ENCODE measurements at regions not wholly inside any gene's neighbourhood (a gene's known extent, or its start where the extent isn't known, plus 50 kb on each side); places are given as distances from the start of the nearest gene placed in this dataset.

- H4K20me1 ChIP-seq (replicated peaks in 1 of 2; ENCODE audit: control insufficient read depth in 1 of 2, insufficient read depth in 2 of 2, low read length in 2 of 2): no peaks in the 10 kb centered on the region
- no peaks in the 10 kb centered on the region for H3K23me2 ChIP-seq (ENCODE audit: low read depth, low read length)
- no peak overlapping the region for H2AFZ ChIP-seq (ENCODE audit: low read length)
- H2BK5ac ChIP-seq (ENCODE audit: low read depth, low read length): no peak overlapping the region
- H4K91ac ChIP-seq (replicated peaks; ENCODE audit: insufficient read length, low read length): no peak overlapping the region
- DNase-seq (ENCODE audit: low read depth in 1 of 2, low spot score in 2 of 2) (no peak), FAIRE-seq (no peak)
- H3K9ac ChIP-seq (replicated peaks in 1 of 4; ENCODE audit: extremely low read depth in 1 of 4, low read depth in 3 of 4, low read length in 3 of 4): no peak overlapping the region
- no peak overlapping the region for H2AK5ac ChIP-seq (ENCODE audit: low read depth, low read length)
- no peak overlapping the region for H2BK20ac ChIP-seq (ENCODE audit: low read length)
- no peak overlapping the region for H3K27ac ChIP-seq (ENCODE audit: low read depth, low read length)
- H3K79me1 ChIP-seq (ENCODE audit: low read depth, low read length): no peaks in the 10 kb centered on the region
- no peaks in the 10 kb centered on the region for H3K4me1 ChIP-seq (replicated peaks in 1 of 4; ENCODE audit: control insufficient read depth in 3 of 4, insufficient read depth in 4 of 4, low read length in 3 of 4)
- CTCF ChIA-PET (ENCODE audit: partially characterized antibody): no interaction called here
- H3K4me2 ChIP-seq (ENCODE audit: insufficient read depth in 1 of 2, low read depth in 2 of 2, low read length in 2 of 2): no peak overlapping the region
- H4K5ac ChIP-seq (ENCODE audit: insufficient read length, low read depth, low read length): no peak overlapping the region
- POLR2A ChIA-PET (ENCODE audit: partially characterized antibody): no interaction called here
- no peak overlapping the region for H3K14ac ChIP-seq (ENCODE audit: insufficient read length)
- no peak overlapping the region for H2BK15ac ChIP-seq (ENCODE audit: low read length)
- H3K4me3 ChIP-seq (ENCODE audit: extremely low read depth in 1 of 4, insufficient read depth in 2 of 4, low read depth in 3 of 4, low read length in 4 of 4): no peak overlapping the region
- 100% methylated on average over 1 of the region's 1 CpG; no CpG with 5 or more reads in 1 of the 2 experiments for WGBS, 2 experiments (ENCODE audit: extremely low coverage in 1 of 2, insufficient coverage in 1 of 2, insufficient read length in 1 of 2, insufficient replicate concordance in 2 of 2, low coverage in 1 of 2, low lambda C conversion rate in 2 of 2, missing lambda C conversion rate in 1 of 2)
- H3K79me2 ChIP-seq (ENCODE audit: control insufficient read depth in 1 of 2, insufficient read depth in 2 of 2, low read length in 2 of 2): no peaks in the 10 kb centered on the region
- H2BK120ac ChIP-seq (replicated peaks; ENCODE audit: low read depth, low read length): no peak overlapping the region
- H3K27me3 ChIP-seq (replicated peaks in 1 of 4; ENCODE audit: control insufficient read depth in 3 of 4, extremely low read depth in 1 of 4, insufficient read depth in 3 of 4, low read length in 3 of 4): peaks cover 0 to 1% (median 0%) of the 10 kb centered on the region in 4 experiments; a peak in 1 of 7 replicates
- H4K8ac ChIP-seq (ENCODE audit: extremely low read depth, insufficient read depth, low read length): no peak overlapping the region
- H3K9me3 ChIP-seq (ENCODE audit: insufficient read depth in 2 of 2, low read depth in 1 of 2, low read length in 1 of 2): peaks cover 4 to 5% of the 10 kb centered on the region in 2 experiments; a peak in 1 of 4 replicates
- H2BK12ac ChIP-seq (ENCODE audit: low read depth, low read length): no peak overlapping the region
- H3K23ac ChIP-seq (ENCODE audit: insufficient read length): no peak overlapping the region
- no peaks in the 10 kb centered on the region for H3K36me3 ChIP-seq (ENCODE audit: control insufficient read depth in 2 of 4, insufficient read depth in 4 of 4, low read length in 3 of 4)
- no peak overlapping the region for H3K18ac ChIP-seq (ENCODE audit: extremely low read depth, low read length)
- no peak overlapping the region for H3K56ac ChIP-seq (replicated peaks; ENCODE audit: insufficient read length, low read depth, low read length)
- no peak overlapping the region for H3K4ac ChIP-seq (replicated peaks; ENCODE audit: insufficient read length, low read depth, low read length)
- no peak for TF ChIP-seq RAD21 (IDR thresholded peaks at IDR 0.05 in 1 of 2, conservative IDR thresholded peaks at IDR 0.05 in 1 of 2; ENCODE audit: low read depth in 2 of 2, low read length in 2 of 2)
- no peak for TF ChIP-seq CHD2 (IDR thresholded peaks at IDR 0.05; ENCODE audit: low read length)
- no peak for TF ChIP-seq SIRT6 (IDR thresholded peaks at IDR 0.05; ENCODE audit: low read length)
- TF ChIP-seq POLR2AphosphoS5 (IDR thresholded peaks at IDR 0.05; ENCODE audit: low read depth, low read length): no peak
- no peak for TF ChIP-seq EGR1 (IDR thresholded peaks at IDR 0.05; ENCODE audit: borderline replicate concordance, low read depth, low read length)
- TF ChIP-seq JUN (IDR thresholded peaks at IDR 0.05; ENCODE audit: low read depth, low read length): no peak
- TF ChIP-seq ASH2L (IDR thresholded peaks at IDR 0.05; ENCODE audit: low read length): no peak
- TF ChIP-seq KDM5A (IDR thresholded peaks at IDR 0.05; ENCODE audit: low read length): no peak
- no peak for TF ChIP-seq KDM4A (IDR thresholded peaks at IDR 0.05; ENCODE audit: low read depth, low read length, severe bottlenecking)
- no peak for TF ChIP-seq SP4 (IDR thresholded peaks at IDR 0.05; ENCODE audit: low read length)
- TF ChIP-seq ZNF274 (IDR thresholded peaks at IDR 0.05; ENCODE audit: borderline replicate concordance, extremely low read depth, low read length): no peak
- no peak for TF ChIP-seq PHF8 (conservative IDR thresholded peaks at IDR 0.05; ENCODE audit: low read depth, low read length)
- TF ChIP-seq CTCF (IDR thresholded peaks at IDR 0.05; ENCODE audit: control extremely low read depth in 1 of 3, insufficient read depth in 1 of 3, low read depth in 1 of 3, low read length in 3 of 3): no peak
These were observed 82.4 kb downstream of the KCTD12 start for GRCh38 chr13:76803831-76804230.

Measured in H1 (cell line).